IMR-90 (cell line): ENCODE measurements at regions not wholly inside any gene's neighbourhood (a gene's known extent, or its start where the extent isn't known, plus 50 kb on each side); places are given as distances from the start of the nearest gene placed in this dataset.

ENCODE experiments used
- ATAC-seq: fragments of 200-7000 bp; cut with Tn5 transposase; 2 replicates; pipeline ENCODE4 v1.9.1; 2020; ENCODE audit warnings: low read depth, mild to moderate bottlenecking, moderate library complexity
- BruUV-seq: library from RNA; stranded (reverse); fragments of 400-500 nt; replicated peaks from 2 replicates; lab custom pipeline; 2021; lab: Mats Ljungman, UMichigan
- CTCF ChIA-PET: fragments of 300-600 bp; formaldehyde crosslinking; extraction: SDS; loops from one replicate; lab custom pipeline; 2021; ENCODE audit warnings: antibody characterized with exemption; lab: Yijun Ruan, JAX
- POLR2A ChIA-PET: fragments of 300-600 bp; sonication (Branson Sonifier 250); formaldehyde crosslinking; loops from one replicate; lab custom pipeline; 2022; ENCODE audit warnings: antibody characterized with exemption; ENCODE audit not compliant: unreplicated experiment; lab: Charles Lee
- DNase-seq: peaks from one replicate; pipeline ENCODE4 v3.0.0; 2013
- H2AFZ ChIP-seq: replicated peaks from 2 replicates; pipeline ENCODE3; 2013; ENCODE audit warnings: low read length, mild to moderate bottlenecking; ENCODE audit not compliant: poor library complexity
- H2AK5ac ChIP-seq: 2 replicates; pipeline ENCODE4 v1.6.1; 2013; ENCODE audit warnings: low read depth, low read length, inconsistent platforms
- H2AK9ac ChIP-seq: replicated peaks from 2 replicates; pipeline ENCODE3; 2013; ENCODE audit warnings: mild to moderate bottlenecking, low read depth, low read length, moderate library complexity; ENCODE audit not compliant: poor library complexity
- H2BK120ac ChIP-seq: 2 replicates; pipeline ENCODE4 v1.6.1; 2013; ENCODE audit warnings: low read depth, low read length, inconsistent platforms
- H2BK15ac ChIP-seq: 3 replicates; pipeline ENCODE4 v1.6.1; 2013; ENCODE audit warnings: low read depth, low read length, inconsistent platforms
- H2BK20ac ChIP-seq: 2 replicates; pipeline ENCODE4 v1.6.1; 2013; ENCODE audit warnings: low read depth, mild to moderate bottlenecking, inconsistent platforms, low read length, moderate library complexity
- H2BK5ac ChIP-seq: 2 replicates; pipeline ENCODE4 v1.6.1; 2013; ENCODE audit warnings: mild to moderate bottlenecking, low read depth, low read length, inconsistent platforms; ENCODE audit not compliant: poor library complexity, severe bottlenecking
- H3K14ac ChIP-seq: replicated peaks from 2 replicates; pipeline ENCODE4 v1.6.1; 2013; ENCODE audit warnings: low read depth, low read length, inconsistent platforms
- H3K18ac ChIP-seq: 2 replicates; pipeline ENCODE4 v1.6.1; 2013; ENCODE audit warnings: low read depth, low read length, control low read depth
- H3K23ac ChIP-seq: 2 replicates; pipeline ENCODE4 v1.6.1; 2013; ENCODE audit warnings: low read depth, low read length, inconsistent platforms
- H3K27ac ChIP-seq: 2 replicates; pipeline ENCODE4 v1.5.1; 2013; ENCODE audit warnings: mild to moderate bottlenecking, control low read depth, low read length; ENCODE audit not compliant: insufficient read depth
- H3K27me3 ChIP-seq: 2 replicates; pipeline ENCODE4 v1.6.1; 2013; ENCODE audit warnings: low read length; ENCODE audit not compliant: control insufficient read depth, insufficient read depth
- H3K36me3 ChIP-seq: 2 replicates; pipeline ENCODE4 v1.6.1; 2013; ENCODE audit warnings: low read length, mixed read lengths; ENCODE audit not compliant: control insufficient read depth, insufficient read depth
- H3K4ac ChIP-seq: 2 replicates; pipeline ENCODE4 v1.6.1; 2013; ENCODE audit warnings: low read depth, low read length, inconsistent platforms
- H3K4me1 ChIP-seq: 2 replicates; pipeline ENCODE4 v1.6.1; 2013; ENCODE audit warnings: low read length, mixed read lengths; ENCODE audit not compliant: control insufficient read depth, insufficient read depth
- H3K4me2 ChIP-seq: 2 replicates; pipeline ENCODE4 v1.6.1; 2013; ENCODE audit warnings: low read depth, mild to moderate bottlenecking, control low read depth, low read length, moderate library complexity
- H3K4me3 ChIP-seq: 2 replicates; pipeline ENCODE4 v1.5.1; 2013; ENCODE audit warnings: low read depth, mild to moderate bottlenecking, control low read depth, low read length, moderate library complexity; ENCODE audit not compliant: insufficient read depth
- H3K56ac ChIP-seq: 2 replicates; pipeline ENCODE4 v1.6.1; 2013; ENCODE audit warnings: low read length, inconsistent platforms; ENCODE audit not compliant: insufficient read depth; ENCODE audit errors: extremely low read depth
- H3K79me1 ChIP-seq, 2 experiments: 2 replicates each; pipeline ENCODE4 v1.6.1; 2013; ENCODE audit warnings: low read length in 2 of 2, inconsistent platforms in 1 of 2, low read depth in 1 of 2
- H3K9ac ChIP-seq: 2 replicates; pipeline ENCODE4 v1.6.1; 2013; ENCODE audit warnings: low read depth, low read length, control low read depth
- H3K9me1 ChIP-seq: 2 replicates; pipeline ENCODE4 v1.6.1; 2013; ENCODE audit warnings: low read length, inconsistent platforms; ENCODE audit not compliant: insufficient read depth
- H3K9me3 ChIP-seq: 2 replicates; pipeline ENCODE4 v1.6.1; 2013; ENCODE audit warnings: low read length; ENCODE audit not compliant: control insufficient read depth, insufficient read depth
- H4K20me1 ChIP-seq: 2 replicates; pipeline ENCODE4 v1.6.1; 2013; ENCODE audit warnings: low read length, inconsistent platforms; ENCODE audit not compliant: insufficient read depth
- H4K5ac ChIP-seq: 2 replicates; pipeline ENCODE4 v1.6.1; 2013; ENCODE audit warnings: mild to moderate bottlenecking, low read depth, low read length, control low read depth
- H4K8ac ChIP-seq, 2 experiments: 2 replicates each; pipeline ENCODE4 v1.6.1; 2013; ENCODE audit warnings: low read depth in 2 of 2, low read length in 2 of 2, control low read depth in 1 of 2, inconsistent platforms in 1 of 2
- H4K91ac ChIP-seq: 2 replicates; pipeline ENCODE4 v1.6.1; 2013; ENCODE audit warnings: low read depth, low read length, inconsistent platforms; ENCODE audit not compliant: insufficient read depth
- BHLHE40 ChIP-seq: fragments of 150-350 bp; IDR thresholded peaks from 2 replicates; pipeline ENCODE4 v1.6.1; 2016; ENCODE audit warnings: mild to moderate bottlenecking, low read depth, low read length
- CHD1 ChIP-seq: IDR thresholded peaks from 2 replicates; pipeline ENCODE4 v1.6.1; 2012; ENCODE audit warnings: low read depth, low read length, improper control_type of control experiment
- CTCF ChIP-seq: conservative IDR thresholded peaks from 2 replicates; pipeline ENCODE4 v1.5.1; 2012; ENCODE audit warnings: mild to moderate bottlenecking, low read depth, low read length, improper control_type of control experiment
- FOS ChIP-seq: fragments of 150-350 bp; IDR thresholded peaks from 2 replicates; pipeline ENCODE4 v1.6.1; 2016; ENCODE audit warnings: low read depth, low read length
- MAFK ChIP-seq: IDR thresholded peaks from 2 replicates; pipeline ENCODE4 v1.6.1; 2012; ENCODE audit warnings: low read depth, low read length, improper control_type of control experiment
- MAZ ChIP-seq: IDR thresholded peaks from 2 replicates; pipeline ENCODE4 v1.6.1; 2012; ENCODE audit warnings: low read depth, mild to moderate bottlenecking, low read length, improper control_type of control experiment, moderate library complexity, borderline replicate concordance
- MXI1 ChIP-seq: IDR thresholded peaks from 2 replicates; pipeline ENCODE4 v1.6.1; 2012; ENCODE audit warnings: low read depth, mild to moderate bottlenecking, low read length, moderate library complexity, borderline replicate concordance
- NFE2L2 ChIP-seq: fragments of 150-350 bp; IDR thresholded peaks from 2 replicates; pipeline ENCODE4 v1.6.1; 2016; ENCODE audit warnings: low read depth, mild to moderate bottlenecking, low read length
- POLR2A ChIP-seq: IDR thresholded peaks from 2 replicates; pipeline ENCODE4 v1.6.1; 2012; ENCODE audit warnings: mild to moderate bottlenecking, low read depth, low read length
- RAD21 ChIP-seq: IDR thresholded peaks from 2 replicates; pipeline ENCODE4 v1.6.1; 2012; ENCODE audit warnings: low read length, improper control_type of control experiment
- RCOR1 ChIP-seq: IDR thresholded peaks from 2 replicates; pipeline ENCODE4 v1.6.1; 2012; ENCODE audit warnings: mild to moderate bottlenecking, low read length, improper control_type of control experiment; ENCODE audit not compliant: insufficient replicate concordance
- RFX5 ChIP-seq: IDR thresholded peaks from 2 replicates; pipeline ENCODE4 v1.8.0; 2012; ENCODE audit warnings: low read depth, mild to moderate bottlenecking, low read length, moderate library complexity
- WGBS, 2 experiments: methylation state at CpG; one replicate each; pipeline versions ENCODE4 v1.1.5 to v1.1.7; 2013; ENCODE audit warnings: missing lambda C conversion rate in 2 of 2; ENCODE audit not compliant: insufficient read length in 1 of 2; ENCODE audit errors: extremely low coverage in 2 of 2; 5-methylcytosine and 5-hydroxymethylcytosine counted together
- dilution Hi-C: fragments of 300-500 bp; cut with HindIII; formaldehyde crosslinking; loops from one replicate; pipeline ENCODE4 v1.14.3; 2018; ENCODE audit warnings: low sequenced_read_pairs; ENCODE audit not compliant: unreplicated experiment
- in situ Hi-C: fragments of 300-500 bp; cut with MboI; formaldehyde crosslinking; loops from 3 replicates; pipeline ENCODE4 v1.14.3; 2019; ENCODE audit warnings: low sequenced_read_pairs, inconsistent platforms, mixed read lengths
- intact Hi-C: fragments of 100-400 bp; cut with micrococcal nuclease; formaldehyde crosslinking; loops from 2 replicates; pipeline ENCODE4 v1.10.0; 2022

- WGBS, 2 experiments, result 50% methylated on average over 1 of the region's 1 CpG; no CpG with 5 or more reads in 1 of the 2 experiments
- POLR2A ChIA-PET, result no interaction called here
- BruUV-seq, result no TSS peak
Observed at GRCh38 chr5:154620411-154620810, 134.8 kb upstream of the LARP1 start.

More at GRCh38 chr5:154620411-154620810, 134.8 kb upstream of the LARP1 start:
- no peaks in the 10 kb centered on the region for H3K9me3 ChIP-seq
- H2BK5ac ChIP-seq, result no peak overlapping the region
- DNase-seq, result no peak
- H3K18ac ChIP-seq, result no peak overlapping the region
- H3K36me3 ChIP-seq, result no peaks in the 10 kb centered on the region
- CTCF ChIA-PET, result no interaction called here
- no peaks in the 10 kb centered on the region for H4K20me1 ChIP-seq
- no peak overlapping the region for H2AK9ac ChIP-seq
- no peak overlapping the region for H3K4ac ChIP-seq
- H3K56ac ChIP-seq, result no peak overlapping the region
- no peak overlapping the region for H2BK120ac ChIP-seq
- no peak for TF ChIP-seq NFE2L2
- no peak for TF ChIP-seq RCOR1
- no peak for TF ChIP-seq RAD21
- TF ChIP-seq CHD1, result no peak
- no peak for TF ChIP-seq MAFK
- TF ChIP-seq CTCF, result no peak
- no peak for TF ChIP-seq FOS
- no peak for TF ChIP-seq RFX5
- TF ChIP-seq MAZ, result no peak
- TF ChIP-seq POLR2A, result no peak
- no peak for TF ChIP-seq BHLHE40
- TF ChIP-seq MXI1, result no peak
- H3K9ac ChIP-seq, result no peak overlapping the region
- H4K5ac ChIP-seq, result no peak overlapping the region
- no peak overlapping the region for H2BK20ac ChIP-seq
- no peak overlapping the region for H2BK15ac ChIP-seq
- H3K9me1 ChIP-seq, result no peaks in the 10 kb centered on the region
- no peak overlapping the region for H3K27ac ChIP-seq
- no peaks in the 10 kb centered on the region for H3K4me1 ChIP-seq
- peaks cover 21% of the 10 kb centered on the region for H3K27me3 ChIP-seq
- dilution Hi-C loops, result no loop called here
- no peak overlapping the region for H4K8ac ChIP-seq
- no peak overlapping the region for H2AK5ac ChIP-seq
- no peak overlapping the region for H2AFZ ChIP-seq
- no peak overlapping the region for H3K4me2 ChIP-seq
- no peak overlapping the region for H3K14ac ChIP-seq
- no peak for ATAC-seq
- no peak overlapping the region for H3K23ac ChIP-seq
- no peak overlapping the region for H3K4me3 ChIP-seq
- in situ Hi-C loops, result loop anchor here (10.0 kb wide), 1 partner anchor 636 kb away; no protein-coding TSS in a partner anchor
- intact Hi-C loops, result no loop called here
- no peak overlapping the region for H4K91ac ChIP-seq
- H3K79me1 ChIP-seq, result no peaks in the 10 kb centered on the region
